SJCRH30 (cell line): ENCODE measurements at regions not wholly inside any gene's neighbourhood (a gene's known extent, or its start where the extent isn't known, plus 50 kb on each side); places are given as distances from the start of the nearest gene placed in this dataset.
A peak's percentile ranks its signal among the peaks of the same experiment; 100 is the strongest.

Experiments used
- DNase-seq, 2 experiments: peaks; one replicate each; pipeline ENCODE4 v3.0.0-alpha.2; 2015 to 2020
- H3K27ac ChIP-seq: fragments of 250-450 bp; sonication (Bioruptor Pico); 2 replicates; pipeline ENCODE4 v1.5.1; 2020; ENCODE audit warnings: mild to moderate bottlenecking, moderate library complexity
- H3K27me3 ChIP-seq: fragments of 250-450 bp; sonication (Bioruptor Pico); 2 replicates; pipeline ENCODE4 v1.5.1; 2020; ENCODE audit warnings: mild to moderate bottlenecking, moderate library complexity
- H3K36me3 ChIP-seq: fragments of 250-450 bp; sonication (Bioruptor Pico); 2 replicates; pipeline ENCODE4 v1.5.1; 2020; ENCODE audit warnings: mild to moderate bottlenecking, moderate library complexity
- H3K4me1 ChIP-seq: fragments of 250-450 bp; sonication (Bioruptor Pico); 2 replicates; pipeline ENCODE4 v1.5.1; 2020; ENCODE audit warnings: mild to moderate bottlenecking, moderate library complexity
- H3K4me3 ChIP-seq: fragments of 250-450 bp; sonication (Bioruptor Pico); 2 replicates; pipeline ENCODE4 v1.5.1; 2020; ENCODE audit warnings: mild to moderate bottlenecking, moderate library complexity
- H3K9me3 ChIP-seq: fragments of 250-450 bp; sonication (Bioruptor Pico); replicated peaks from 2 replicates; pipeline ENCODE4 v1.5.1; 2020; ENCODE audit warnings: mild to moderate bottlenecking, moderate library complexity

DNA sequence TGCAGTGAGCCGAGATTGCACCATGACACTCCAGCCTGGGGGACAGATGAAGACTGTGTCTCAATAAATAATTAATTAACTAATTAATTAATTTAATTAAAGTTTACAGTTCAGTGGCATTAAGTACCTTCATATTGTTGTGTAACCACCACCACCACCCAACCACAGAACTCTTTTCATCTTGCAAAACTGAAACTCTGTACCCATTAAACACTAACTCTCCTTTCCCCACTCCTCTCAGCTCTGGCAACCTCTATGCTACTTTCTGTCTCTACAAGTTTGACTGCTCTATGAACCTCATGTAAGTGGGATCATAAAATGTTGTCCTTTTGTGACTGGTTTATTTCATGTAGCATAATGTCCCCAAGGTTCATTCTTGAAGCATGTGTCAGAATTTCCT is 259.3 kb upstream of the MDFIC2 start:
- Histone ChIP-seq H3K4me1 (no peaks in the 10 kb centered on the region), H3K27ac (no peak overlapping the region), H3K36me3 (no peaks in the 10 kb centered on the region), H3K4me3 (no peak overlapping the region), H3K27me3 (no peaks in the 10 kb centered on the region), H3K9me3 (no peaks in the 10 kb centered on the region)
- no peak for DNase-seq

DNA sequence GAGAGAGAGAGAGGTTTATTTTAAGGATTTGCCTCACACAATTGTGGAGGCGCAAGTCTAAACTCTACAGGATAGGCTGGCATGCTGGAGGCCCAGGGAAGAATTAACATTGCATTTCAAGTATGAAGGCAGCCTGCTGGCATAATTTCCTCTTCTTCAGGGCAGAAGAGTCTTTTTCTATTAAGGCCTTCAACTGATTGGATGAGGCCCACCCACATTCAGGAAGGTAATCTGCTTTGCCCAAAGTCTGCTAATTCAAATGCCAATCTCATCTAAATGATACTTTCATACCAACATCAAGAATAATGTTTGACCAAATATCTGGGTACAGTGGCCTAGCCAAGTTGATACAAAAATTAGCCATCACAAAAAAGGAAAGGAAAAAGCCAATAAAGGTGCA is 258.1 kb upstream of the MDFIC2 start:
- no peak overlapping the region for H3K4me3 ChIP-seq
- H3K36me3 ChIP-seq = no peaks in the 10 kb centered on the region
- H3K27ac ChIP-seq = no peak overlapping the region
- no peaks in the 10 kb centered on the region for H3K27me3 ChIP-seq
- no peaks in the 10 kb centered on the region for H3K9me3 ChIP-seq
- no peaks in the 10 kb centered on the region for H3K4me1 ChIP-seq
- no peak for DNase-seq

GRCh38 chr3:70568626-70569025 is 256.2 kb upstream of the MDFIC2 start:
- DNase-seq = no peak
- H3K4me1 ChIP-seq = no peaks in the 10 kb centered on the region
- H3K27ac ChIP-seq = no peak overlapping the region
- no peaks in the 10 kb centered on the region for H3K36me3 ChIP-seq
- H3K27me3 ChIP-seq = no peaks in the 10 kb centered on the region
- no peak overlapping the region for H3K4me3 ChIP-seq
- no peaks in the 10 kb centered on the region for H3K9me3 ChIP-seq

DNA sequence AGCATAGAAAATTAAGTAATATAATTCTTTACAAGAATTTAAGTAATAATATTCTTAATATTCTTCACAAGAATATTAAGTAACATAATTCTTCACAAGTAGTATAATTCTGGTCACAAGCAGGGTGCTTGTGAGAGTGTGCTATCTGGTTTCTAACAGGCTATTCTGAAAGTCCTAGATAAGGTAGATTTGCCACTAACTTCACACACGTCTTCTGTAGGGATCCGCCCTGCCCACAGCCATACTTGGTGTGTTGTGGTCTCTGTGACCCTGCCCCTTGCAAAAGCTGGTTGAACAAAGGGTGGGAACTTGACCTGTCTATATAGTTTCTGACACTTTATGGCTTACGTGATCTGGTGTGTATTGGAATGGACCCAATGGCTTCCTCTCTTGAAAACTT is 253.4 kb upstream of the MDFIC2 start:
- Histone ChIP-seq H3K4me1 (no peaks in the 10 kb centered on the region), H3K4me3 (no peak overlapping the region), H3K36me3 (no peaks in the 10 kb centered on the region), H3K9me3 (no peaks in the 10 kb centered on the region), H3K27ac (no peak overlapping the region), H3K27me3 (no peaks in the 10 kb centered on the region)
- no peak for DNase-seq

- H3K36me3 ChIP-seq = no peaks in the 10 kb centered on the region
- no peaks in the 10 kb centered on the region for H3K4me1 ChIP-seq
- H3K4me3 ChIP-seq = no peak overlapping the region
- no peaks in the 10 kb centered on the region for H3K9me3 ChIP-seq
- no peaks in the 10 kb centered on the region for H3K27me3 ChIP-seq
- no peak overlapping the region for H3K27ac ChIP-seq
- DNase-seq = no peak
These were observed 252.1 kb upstream of the MDFIC2 start for GRCh38 chr3:70564552-70564951.

GRCh38 chr3:70561796-70562195 is 249.4 kb upstream of the MDFIC2 start:
- H3K4me3 ChIP-seq = no peak overlapping the region
- no peak overlapping the region for H3K27ac ChIP-seq
- no peaks in the 10 kb centered on the region for H3K4me1 ChIP-seq
- H3K9me3 ChIP-seq = no peaks in the 10 kb centered on the region
- H3K36me3 ChIP-seq = no peaks in the 10 kb centered on the region
- H3K27me3 ChIP-seq = no peaks in the 10 kb centered on the region
- no peak for DNase-seq

DNA sequence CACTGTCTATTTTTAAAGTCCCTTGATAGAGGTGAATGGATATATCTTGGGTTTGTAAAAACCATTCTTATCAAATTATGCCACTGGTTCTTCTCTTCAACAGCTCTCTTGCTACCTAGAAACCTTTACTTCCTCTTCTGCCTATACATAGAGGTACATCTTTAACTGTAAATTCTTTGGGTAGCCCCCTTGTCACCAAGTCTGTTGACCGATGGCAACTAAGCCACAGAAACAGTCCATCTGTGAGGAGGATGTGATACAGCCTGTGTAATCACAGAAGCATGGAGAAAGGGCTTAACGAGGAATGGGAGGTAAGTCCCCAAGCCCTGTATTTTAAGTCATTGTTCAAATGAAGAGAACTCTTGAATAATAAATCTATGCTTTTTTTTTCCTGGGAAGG is 246.5 kb upstream of the MDFIC2 start:
- Histone ChIP-seq H3K9me3 (no peaks in the 10 kb centered on the region), H3K27ac (no peak overlapping the region), H3K4me1 (no peaks in the 10 kb centered on the region), H3K36me3 (no peaks in the 10 kb centered on the region), H3K4me3 (no peak overlapping the region), H3K27me3 (no peaks in the 10 kb centered on the region)
- no peak for DNase-seq

- Histone ChIP-seq H3K27me3 (no peaks in the 10 kb centered on the region), H3K4me3 (no peak overlapping the region), H3K9me3 (no peaks in the 10 kb centered on the region), H3K4me1 (no peaks in the 10 kb centered on the region), H3K27ac (no peak overlapping the region), H3K36me3 (no peaks in the 10 kb centered on the region)
- no peak for DNase-seq
These were observed 245.5 kb upstream of the MDFIC2 start for GRCh38 chr3:70557976-70558375.

DNA sequence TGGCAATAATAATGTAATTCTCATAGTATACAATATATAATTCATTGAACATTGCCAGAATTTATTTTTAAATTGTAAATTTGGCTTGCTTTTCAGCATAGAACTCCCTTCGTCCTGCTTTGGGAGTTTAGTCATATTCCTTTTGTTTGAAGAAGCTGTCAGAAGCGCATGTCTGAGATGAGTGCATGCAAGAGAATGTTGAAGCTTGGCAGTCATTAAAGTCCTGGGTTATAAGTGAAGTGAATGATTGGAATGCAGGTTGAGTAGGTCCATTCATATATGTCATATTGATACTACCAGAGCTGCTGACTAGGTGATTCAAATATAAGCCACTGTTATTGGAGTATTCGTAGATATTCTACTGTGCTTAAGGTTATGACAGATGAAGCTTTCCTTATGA is 243.6 kb upstream of the MDFIC2 start:
- Histone ChIP-seq H3K4me1 (no peaks in the 10 kb centered on the region), H3K4me3 (no peak overlapping the region), H3K27ac (no peak overlapping the region), H3K27me3 (no peaks in the 10 kb centered on the region), H3K9me3 (no peaks in the 10 kb centered on the region), H3K36me3 (no peaks in the 10 kb centered on the region)
- DNase-seq = no peak

- Histone ChIP-seq H3K27me3 (no peaks in the 10 kb centered on the region), H3K4me3 (no peak overlapping the region), H3K9me3 (no peaks in the 10 kb centered on the region), H3K36me3 (no peaks in the 10 kb centered on the region), H3K27ac (no peak overlapping the region), H3K4me1 (no peaks in the 10 kb centered on the region)
- DNase-seq = no peak
These were observed 241.7 kb upstream of the MDFIC2 start for GRCh38 chr3:70554170-70554569.

DNA sequence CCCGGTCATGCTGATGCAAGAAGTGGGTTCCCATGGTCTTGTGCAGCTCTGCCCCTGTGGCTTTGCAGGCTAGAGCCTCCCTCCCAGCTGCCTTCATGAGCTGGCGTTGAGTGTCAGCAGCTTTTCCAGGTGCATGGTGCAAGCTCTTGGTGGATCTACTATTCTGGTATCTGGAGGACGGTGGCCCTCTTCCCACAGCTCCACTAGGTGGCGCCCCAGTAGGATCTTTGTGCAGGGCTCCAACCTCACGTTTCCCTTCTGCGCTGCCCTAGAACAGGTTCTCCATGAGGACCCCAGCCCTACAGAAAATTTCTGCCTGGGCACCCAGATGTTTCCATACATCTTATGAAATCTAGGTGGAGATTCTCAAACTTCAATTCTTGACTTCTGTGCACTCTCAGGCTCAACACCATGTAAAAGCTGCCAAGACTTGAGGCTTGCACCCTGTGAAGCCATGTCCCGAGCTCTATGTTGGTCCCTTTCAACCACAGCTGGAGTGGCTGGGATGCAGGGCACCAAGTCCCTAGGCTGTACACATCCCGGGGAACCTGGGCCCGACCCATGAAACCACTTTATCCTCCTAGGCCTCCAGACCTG is 238.4 kb upstream of the MDFIC2 start:
- Histone ChIP-seq H3K27ac (no peak overlapping the region), H3K4me1 (no peaks in the 10 kb centered on the region), H3K4me3 (no peak overlapping the region), H3K27me3 (no peaks in the 10 kb centered on the region), H3K36me3 (no peaks in the 10 kb centered on the region), H3K9me3 (no peaks in the 10 kb centered on the region)
- DNase-seq = peak; percentile 27 to 70

GRCh38 chr3:70546679-70547078 is 234.2 kb upstream of the MDFIC2 start:
- Histone ChIP-seq H3K9me3 (no peaks in the 10 kb centered on the region), H3K4me1 (no peaks in the 10 kb centered on the region), H3K27ac (no peak overlapping the region), H3K36me3 (no peaks in the 10 kb centered on the region), H3K27me3 (no peaks in the 10 kb centered on the region), H3K4me3 (no peak overlapping the region)
- DNase-seq = no peak

GRCh38 chr3:70543493-70543892 is 231.1 kb upstream of the MDFIC2 start:
- Histone ChIP-seq H3K9me3 (no peaks in the 10 kb centered on the region), H3K4me3 (no peak overlapping the region), H3K27me3 (no peaks in the 10 kb centered on the region), H3K36me3 (no peaks in the 10 kb centered on the region), H3K27ac (no peak overlapping the region), H3K4me1 (no peaks in the 10 kb centered on the region)
- no peak for DNase-seq

DNA sequence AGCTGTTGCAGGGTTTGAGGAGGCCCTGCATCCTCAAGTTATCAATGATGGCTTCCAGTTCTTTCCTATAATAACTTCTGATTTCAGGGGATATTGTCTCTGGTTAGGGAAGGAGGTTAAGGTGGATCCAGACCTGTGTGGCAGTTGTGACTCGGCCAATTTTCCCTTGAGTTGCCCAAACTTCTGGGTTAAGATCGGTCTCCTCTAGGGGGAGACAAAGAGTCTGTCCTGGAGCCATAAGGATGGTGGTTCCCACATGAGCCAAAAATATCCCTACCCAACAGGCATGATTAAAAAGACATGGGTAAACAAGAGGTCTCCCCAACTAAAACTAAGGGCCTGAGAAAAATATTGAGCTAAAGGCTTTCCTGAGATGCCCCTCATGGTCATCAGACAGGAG is 227.5 kb upstream of the MDFIC2 start:
- Histone ChIP-seq H3K4me3 (no peak overlapping the region), H3K27me3 (no peaks in the 10 kb centered on the region), H3K27ac (no peak overlapping the region), H3K9me3 (no peaks in the 10 kb centered on the region), H3K36me3 (no peaks in the 10 kb centered on the region), H3K4me1 (no peaks in the 10 kb centered on the region)
- DNase-seq = peak; percentile 5 to 43

DNA sequence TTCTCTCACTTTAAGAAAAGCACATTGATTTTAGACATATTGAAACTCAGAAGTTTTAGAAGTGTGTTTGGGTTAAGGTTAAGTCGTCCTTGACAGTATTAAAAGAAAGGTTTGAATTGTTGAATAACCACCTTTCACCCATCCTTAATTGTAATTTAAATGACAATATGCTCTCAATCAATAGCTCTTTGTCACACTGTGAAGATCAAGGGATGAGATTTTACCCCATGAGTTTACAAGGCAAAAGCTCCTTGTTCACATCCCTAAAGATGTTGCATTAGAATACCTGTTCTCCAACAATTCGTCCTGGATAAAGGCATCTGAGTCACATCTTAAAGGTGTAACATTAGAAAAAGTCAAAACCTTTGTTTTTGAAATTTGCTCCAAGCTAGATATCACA is 220.4 kb upstream of the MDFIC2 start:
- no peak overlapping the region for H3K27ac ChIP-seq
- no peak for DNase-seq
- no peaks in the 10 kb centered on the region for H3K9me3 ChIP-seq
- no peaks in the 10 kb centered on the region for H3K4me1 ChIP-seq
- no peak overlapping the region for H3K4me3 ChIP-seq
- H3K36me3 ChIP-seq = no peaks in the 10 kb centered on the region
- H3K27me3 ChIP-seq = no peaks in the 10 kb centered on the region

DNA sequence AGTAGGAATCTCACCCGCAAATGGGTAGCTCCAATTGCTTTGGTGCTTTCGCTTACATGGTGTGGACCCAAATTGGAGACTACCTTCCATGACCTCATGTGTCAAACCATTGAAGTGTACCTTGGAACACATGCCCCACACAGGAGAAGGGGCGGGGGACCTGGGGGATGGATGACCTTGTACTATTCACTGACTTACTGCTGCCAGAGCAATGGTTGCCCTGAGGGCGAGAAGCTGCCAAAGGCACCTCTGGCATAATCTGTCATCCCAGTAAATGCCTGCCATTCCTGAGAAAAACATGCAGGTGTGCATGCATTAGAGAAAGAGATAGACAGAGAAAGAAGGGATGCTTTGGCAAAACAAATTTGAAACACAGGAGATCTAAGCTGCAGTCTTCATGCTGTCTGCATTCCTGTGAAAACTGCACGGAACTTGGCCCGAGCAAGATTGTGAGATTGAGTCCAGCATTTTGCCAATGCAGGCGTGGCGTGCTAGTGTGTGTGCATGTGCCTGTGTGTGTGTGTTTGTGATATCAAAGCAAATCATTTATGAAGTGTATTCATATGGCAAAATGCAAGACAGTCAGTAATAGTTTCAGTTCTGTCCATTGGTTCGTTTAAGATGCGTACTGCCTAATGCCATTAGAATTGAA is 219.5 kb upstream of the MDFIC2 start:
- H3K27ac ChIP-seq = no peak overlapping the region
- no peak overlapping the region for H3K4me3 ChIP-seq
- no peak for DNase-seq
- H3K27me3 ChIP-seq = no peaks in the 10 kb centered on the region
- H3K36me3 ChIP-seq = no peaks in the 10 kb centered on the region
- H3K9me3 ChIP-seq = no peaks in the 10 kb centered on the region
- no peaks in the 10 kb centered on the region for H3K4me1 ChIP-seq
